Adipocyte (in vitro differentiated cells): ENCODE measurements at regions not wholly inside any gene's neighbourhood (a gene's known extent, or its start where the extent isn't known, plus 50 kb on each side); places are given as distances from the start of the nearest gene placed in this dataset.
A peak's percentile ranks its signal among the peaks of the same experiment; 100 is the strongest.

ENCODE experiments used
- DNase-seq: peaks from one replicate; pipeline ENCODE4 v3.0.0-alpha.2; 2015; ENCODE audit warnings: low read depth
- H3K27me3 ChIP-seq: replicated peaks from 2 replicates; pipeline ENCODE4 v1.7.0; 2013; ENCODE audit warnings: mild to moderate bottlenecking, low read length, moderate library complexity; ENCODE audit not compliant: control insufficient read depth, insufficient read depth
- H3K36me3 ChIP-seq: 2 replicates; pipeline ENCODE4 v1.7.0; 2013; ENCODE audit warnings: low read length, mild to moderate bottlenecking, moderate library complexity; ENCODE audit not compliant: control insufficient read depth, insufficient read depth, severe bottlenecking
- H3K4me1 ChIP-seq: 2 replicates; pipeline ENCODE4 v1.7.0; 2013; ENCODE audit warnings: mild to moderate bottlenecking, low read length, moderate library complexity; ENCODE audit not compliant: control insufficient read depth, insufficient read depth
- H3K4me3 ChIP-seq: 2 replicates; pipeline ENCODE4 v1.7.0; 2013; ENCODE audit warnings: mild to moderate bottlenecking, low read length, moderate library complexity
- H3K9ac ChIP-seq: 2 replicates; pipeline ENCODE4 v1.7.0; 2013; ENCODE audit warnings: mild to moderate bottlenecking, low read length, moderate library complexity
- H3K9me3 ChIP-seq: 2 replicates; pipeline ENCODE4 v1.7.0; 2013; ENCODE audit warnings: mild to moderate bottlenecking, low read length, moderate library complexity; ENCODE audit not compliant: control insufficient read depth

DNA sequence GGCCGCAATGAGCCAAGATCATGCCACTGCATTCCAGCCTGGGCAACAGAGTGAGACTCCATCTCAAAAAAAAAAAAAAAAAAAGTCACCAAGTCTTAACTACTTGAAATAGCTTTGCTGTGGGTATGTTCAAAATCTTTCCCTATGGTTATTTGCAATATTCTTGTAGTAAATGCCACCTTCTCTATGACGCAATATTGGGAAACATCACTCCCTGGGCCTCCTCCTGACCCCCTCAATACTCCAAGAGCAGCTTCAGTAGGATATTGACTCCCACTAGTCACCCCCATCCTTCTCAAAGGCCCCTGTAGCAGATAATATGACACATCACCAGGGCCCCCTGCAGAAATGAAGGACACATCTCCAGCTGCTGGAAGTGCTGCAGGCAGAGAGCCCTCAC is 137.8 kb downstream of the AIPL1 start:
- H3K4me1 ChIP-seq, result no peaks in the 10 kb centered on the region
- no peak for DNase-seq
- H3K9ac ChIP-seq, result no peak overlapping the region
- H3K27me3 ChIP-seq, result peaks cover 6% of the 10 kb centered on the region
- no peak overlapping the region for H3K4me3 ChIP-seq
- H3K9me3 ChIP-seq, result no peaks in the 10 kb centered on the region
- H3K36me3 ChIP-seq, result no peaks in the 10 kb centered on the region

DNA sequence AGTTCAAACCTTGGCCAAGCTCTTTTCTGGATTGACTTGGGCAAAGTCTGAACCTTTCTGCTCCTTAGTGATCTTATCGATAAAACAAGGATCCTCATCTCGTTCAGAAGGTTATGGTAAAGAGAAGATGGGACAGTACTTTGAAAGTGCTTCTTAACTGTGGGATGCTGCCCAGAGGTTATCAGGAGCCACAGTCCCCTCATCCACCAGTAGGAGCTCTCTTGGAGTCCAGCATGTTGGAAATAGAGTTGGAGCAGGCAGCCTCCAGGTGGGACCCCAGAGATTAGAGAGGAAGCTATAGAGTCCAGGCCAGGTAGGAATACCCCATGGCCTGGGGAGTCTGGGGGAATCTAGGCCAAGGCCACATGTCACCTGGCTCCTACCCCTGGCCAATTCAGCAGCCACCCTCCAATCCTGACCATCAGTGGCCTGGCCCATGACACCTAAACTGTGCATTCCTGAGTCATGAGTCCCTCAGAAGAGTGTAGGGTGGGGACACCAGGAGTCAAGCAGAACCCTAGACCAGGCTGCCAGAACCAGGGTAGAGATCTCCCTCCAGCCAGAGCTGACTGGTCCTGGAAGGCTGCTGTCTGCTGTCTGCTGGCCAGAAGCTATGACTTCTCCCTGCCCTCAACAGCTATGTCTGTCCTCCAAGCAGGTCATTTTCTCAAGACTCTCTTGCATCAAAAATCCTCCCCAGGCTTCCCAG is 144.3 kb downstream of the AIPL1 start:
- Histone ChIP-seq H3K4me1 (no peaks in the 10 kb centered on the region), H3K4me3 (no peak overlapping the region), H3K9ac (no peak overlapping the region), H3K36me3 (no peaks in the 10 kb centered on the region), H3K27me3 (peaks cover 3% of the 10 kb centered on the region), H3K9me3 (no peaks in the 10 kb centered on the region)
- no peak for DNase-seq

GRCh38 chr17:6286233-6286632 is 148.7 kb downstream of the AIPL1 start:
- DNase-seq, result no peak
- Histone ChIP-seq H3K4me1 (no peaks in the 10 kb centered on the region), H3K27me3 (peaks cover 6% of the 10 kb centered on the region), H3K9me3 (peaks cover 3% of the 10 kb centered on the region), H3K9ac (no peak overlapping the region), H3K4me3 (no peak overlapping the region), H3K36me3 (no peaks in the 10 kb centered on the region)

DNA sequence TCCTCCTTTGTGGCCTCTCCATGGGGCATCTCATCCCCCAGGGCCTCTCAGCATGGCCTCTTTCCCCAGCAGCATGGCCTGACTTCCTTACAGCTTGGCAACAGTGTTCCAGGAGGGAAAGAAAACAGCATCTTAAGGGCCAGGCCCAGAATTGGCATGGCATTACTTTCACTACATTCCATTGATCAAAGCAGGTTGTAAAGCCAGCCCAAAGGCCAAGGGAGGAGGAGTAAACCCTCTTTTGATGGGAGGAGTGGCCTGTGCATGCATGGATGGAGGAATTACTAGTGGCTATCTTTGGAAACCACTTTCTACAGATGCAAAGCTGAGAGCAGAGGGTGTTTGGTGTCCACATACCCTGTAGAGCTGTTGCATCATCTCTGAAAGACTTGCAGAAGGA is 149.4 kb downstream of the AIPL1 start:
- H3K4me3 ChIP-seq, result no peak overlapping the region
- H3K36me3 ChIP-seq, result no peaks in the 10 kb centered on the region
- no peak for DNase-seq
- no peaks in the 10 kb centered on the region for H3K4me1 ChIP-seq
- H3K9me3 ChIP-seq, result peaks cover 7% of the 10 kb centered on the region
- H3K27me3 ChIP-seq, result peaks cover 6% of the 10 kb centered on the region
- H3K9ac ChIP-seq, result no peak overlapping the region

- no peaks in the 10 kb centered on the region for H3K4me1 ChIP-seq
- no peak overlapping the region for H3K4me3 ChIP-seq
- no peaks in the 10 kb centered on the region for H3K36me3 ChIP-seq
- no peak overlapping the region for H3K9ac ChIP-seq
- peaks cover 3% of the 10 kb centered on the region for H3K27me3 ChIP-seq
- DNase-seq, result no peak
- H3K9me3 ChIP-seq, result peaks cover 7% of the 10 kb centered on the region
Observed at GRCh38 chr17:6279659-6280058, 155.3 kb downstream of the AIPL1 start.

- peaks cover 7% of the 10 kb centered on the region for H3K9me3 ChIP-seq
- no peaks in the 10 kb centered on the region for H3K4me1 ChIP-seq
- no peak overlapping the region for H3K4me3 ChIP-seq
- DNase-seq, result no peak
- no peaks in the 10 kb centered on the region for H3K36me3 ChIP-seq
- no peak overlapping the region for H3K9ac ChIP-seq
- H3K27me3 ChIP-seq, result peaks cover 3% of the 10 kb centered on the region
Observed at GRCh38 chr17:6278376-6278775, 156.5 kb downstream of the AIPL1 start.

- no peak for DNase-seq
- H3K9me3 ChIP-seq, result peaks cover 7% of the 10 kb centered on the region
- no peak overlapping the region for H3K9ac ChIP-seq
- H3K36me3 ChIP-seq, result no peaks in the 10 kb centered on the region
- no peak overlapping the region for H3K4me3 ChIP-seq
- H3K27me3 ChIP-seq, result no peaks in the 10 kb centered on the region
- H3K4me1 ChIP-seq, result no peaks in the 10 kb centered on the region
Observed at GRCh38 chr17:6276711-6277110, 158.2 kb downstream of the AIPL1 start.

GRCh38 chr17:6274310-6274709 is 160.6 kb downstream of the AIPL1 start:
- Histone ChIP-seq H3K9ac (no peak overlapping the region), H3K4me1 (no peaks in the 10 kb centered on the region), H3K4me3 (no peak overlapping the region), H3K27me3 (no peaks in the 10 kb centered on the region), H3K36me3 (no peaks in the 10 kb centered on the region), H3K9me3 (no peaks in the 10 kb centered on the region)
- no peak for DNase-seq

GRCh38 chr17:6269478-6269877 is 165.4 kb downstream of the AIPL1 start:
- Histone ChIP-seq H3K36me3 (no peaks in the 10 kb centered on the region), H3K27me3 (no peaks in the 10 kb centered on the region), H3K4me1 (no peaks in the 10 kb centered on the region), H3K9me3 (no peaks in the 10 kb centered on the region), H3K4me3 (no peak overlapping the region), H3K9ac (no peak overlapping the region)
- peak; percentile 62 for DNase-seq

DNA sequence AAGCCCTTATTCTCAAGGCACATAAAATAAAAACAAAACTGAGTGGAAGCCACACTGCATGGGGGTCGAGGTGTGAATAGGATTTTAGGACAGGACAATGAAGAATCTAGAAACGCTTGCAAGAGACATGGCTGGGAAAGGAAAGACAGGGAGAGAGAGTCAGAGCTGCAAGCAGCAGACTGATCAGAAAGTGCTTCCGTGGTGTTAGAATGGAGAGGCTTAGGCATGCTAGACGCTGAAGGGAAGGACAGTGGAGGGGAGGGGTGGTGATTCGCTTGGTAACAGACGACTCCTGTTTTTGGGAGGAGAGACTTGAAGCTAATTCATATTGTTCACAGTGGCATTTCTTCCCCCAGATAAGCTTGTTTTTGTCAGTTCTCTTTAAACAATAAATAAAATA is 173.5 kb downstream of the AIPL1 start:
- H3K27me3 ChIP-seq, result peaks cover 3% of the 10 kb centered on the region
- no peaks in the 10 kb centered on the region for H3K36me3 ChIP-seq

DNA sequence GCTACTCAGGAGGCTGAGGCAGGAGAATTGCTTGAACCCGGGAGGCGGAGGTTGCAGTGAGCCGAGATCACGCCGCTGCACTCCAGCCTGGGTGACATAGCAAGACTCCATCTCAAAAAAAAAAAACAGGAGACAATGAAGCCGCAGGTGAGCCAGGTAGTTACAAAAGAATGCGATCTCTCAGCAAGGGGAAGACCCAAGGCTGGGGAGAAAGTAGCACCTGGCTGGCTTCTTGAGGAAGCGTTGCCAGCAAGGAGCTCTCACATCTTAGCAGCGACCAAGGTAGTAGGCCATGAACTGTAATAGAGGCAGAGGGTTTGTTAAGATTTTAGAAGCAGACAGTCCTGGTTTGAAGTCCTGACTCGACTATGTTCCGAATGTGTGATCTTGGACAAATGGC is 175.0 kb downstream of the AIPL1 start:
- no peaks in the 10 kb centered on the region for H3K4me1 ChIP-seq
- H3K27me3 ChIP-seq, result peaks cover 3% of the 10 kb centered on the region
- H3K36me3 ChIP-seq, result no peaks in the 10 kb centered on the region

More for the DNA sequence above, 173.5 kb downstream of the AIPL1 start:
- H3K4me3 ChIP-seq, result no peak overlapping the region
- DNase-seq, result no peak
- no peaks in the 10 kb centered on the region for H3K9me3 ChIP-seq
- H3K9ac ChIP-seq, result no peak overlapping the region
- no peaks in the 10 kb centered on the region for H3K4me1 ChIP-seq

GRCh38 chr17:6257336-6257735 is 177.6 kb downstream of the AIPL1 start:
- peak; percentile 10 for DNase-seq
- Histone ChIP-seq H3K27me3 (peaks cover 3% of the 10 kb centered on the region), H3K9ac (no peak overlapping the region), H3K36me3 (no peaks in the 10 kb centered on the region), H3K4me3 (no peak overlapping the region), H3K9me3 (no peaks in the 10 kb centered on the region), H3K4me1 (no peaks in the 10 kb centered on the region)

More for the DNA sequence above, 175.0 kb downstream of the AIPL1 start:
- Histone ChIP-seq H3K9ac (no peak overlapping the region), H3K9me3 (no peaks in the 10 kb centered on the region), H3K4me3 (no peak overlapping the region)
- DNase-seq, result no peak
